8988T (cell line): ENCODE measurements at regions not wholly inside any gene's neighbourhood (a gene's known extent, or its start where the extent isn't known, plus 50 kb on each side); places are given as distances from the start of the nearest gene placed in this dataset.

ENCODE experiments used
- DNase-seq: peaks from one replicate; pipeline ENCODE4 v3.0.0; 2011

DNA sequence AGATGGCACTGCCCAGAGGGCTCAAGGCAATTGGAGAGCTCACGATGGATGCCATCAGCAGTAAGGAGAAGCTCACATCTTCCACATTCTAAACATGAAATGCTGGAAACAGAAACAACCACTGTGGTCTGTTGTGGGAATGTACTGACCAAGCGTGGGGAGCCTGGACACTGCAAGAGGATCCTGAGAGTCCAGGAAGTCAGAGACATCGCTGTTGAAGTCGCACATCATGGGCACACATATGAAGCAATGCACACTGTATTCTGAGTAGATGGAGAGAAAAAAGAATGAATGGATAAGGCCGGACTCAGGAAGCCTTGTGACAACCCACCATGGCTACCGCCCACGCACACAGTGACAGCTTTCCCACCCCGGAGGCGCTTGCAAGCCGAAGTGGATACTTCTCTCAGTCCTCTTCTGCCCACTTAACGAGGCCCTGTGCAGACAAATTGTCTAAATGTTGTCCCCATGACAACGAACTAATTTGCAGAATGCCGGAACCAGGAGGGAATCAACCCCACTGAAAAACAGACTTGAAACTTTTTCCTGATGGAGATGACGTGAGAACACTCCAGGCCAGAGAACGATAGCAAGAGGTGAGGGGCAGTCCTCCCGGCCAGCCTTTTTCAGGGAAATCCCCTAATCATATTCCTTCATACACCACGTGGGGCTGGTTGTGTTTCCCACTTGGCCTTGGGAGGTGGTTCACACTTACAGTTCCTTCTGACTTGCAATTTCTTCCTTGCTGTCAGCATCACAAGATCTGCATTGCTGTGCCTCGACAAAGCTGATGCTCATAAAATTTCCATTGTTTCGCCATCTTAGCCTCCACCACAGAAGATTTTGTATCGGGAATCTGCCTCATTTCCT is 109.6 kb upstream of the SERP2 start:
- no peak for DNase-seq

GRCh38 chr13:44266305-44266704 is 107.3 kb upstream of the SERP2 start:
- no peak for DNase-seq

DNA sequence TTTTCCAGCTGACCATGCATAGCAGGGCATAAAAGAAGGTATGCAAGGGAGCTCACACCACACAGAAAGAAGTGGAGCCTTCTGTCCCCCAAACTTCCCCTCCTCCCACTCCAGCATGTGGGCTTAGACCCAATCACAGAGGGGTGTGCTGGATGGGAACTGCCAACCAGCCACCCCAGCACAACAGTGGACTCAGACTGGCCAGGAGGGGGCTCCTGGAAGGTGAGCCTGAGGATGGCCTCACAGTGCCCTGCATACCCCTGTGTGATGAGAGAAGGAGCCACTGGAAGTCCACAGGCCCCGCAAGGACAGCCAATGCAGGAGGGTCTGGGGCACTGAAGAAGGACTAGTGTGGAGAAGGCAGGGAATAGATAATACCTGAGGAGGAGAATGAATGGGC is 106.9 kb upstream of the SERP2 start:
- no peak for DNase-seq

GRCh38 chr13:44267203-44267602 is 106.4 kb upstream of the SERP2 start:
- DNase-seq: no peak

DNA sequence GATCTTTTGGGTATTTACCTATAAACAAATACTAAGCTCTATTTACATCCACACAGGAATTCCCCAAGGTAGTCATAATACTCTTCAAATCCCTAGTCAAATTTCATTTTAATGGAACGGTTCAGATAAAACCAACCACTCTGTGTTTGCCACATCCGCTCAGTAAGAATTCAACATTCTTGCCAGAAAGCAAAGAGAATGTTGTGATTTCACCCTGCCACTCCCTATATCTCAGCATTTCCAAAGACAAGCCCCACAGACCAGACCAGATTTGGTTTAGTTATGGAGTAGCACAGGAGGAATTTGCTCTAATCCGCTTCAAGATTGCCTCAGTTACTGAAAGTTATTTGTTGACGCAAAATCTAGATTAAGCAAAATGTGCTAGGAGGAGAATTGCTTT is 105.6 kb upstream of the SERP2 start:
- no peak for DNase-seq

DNA sequence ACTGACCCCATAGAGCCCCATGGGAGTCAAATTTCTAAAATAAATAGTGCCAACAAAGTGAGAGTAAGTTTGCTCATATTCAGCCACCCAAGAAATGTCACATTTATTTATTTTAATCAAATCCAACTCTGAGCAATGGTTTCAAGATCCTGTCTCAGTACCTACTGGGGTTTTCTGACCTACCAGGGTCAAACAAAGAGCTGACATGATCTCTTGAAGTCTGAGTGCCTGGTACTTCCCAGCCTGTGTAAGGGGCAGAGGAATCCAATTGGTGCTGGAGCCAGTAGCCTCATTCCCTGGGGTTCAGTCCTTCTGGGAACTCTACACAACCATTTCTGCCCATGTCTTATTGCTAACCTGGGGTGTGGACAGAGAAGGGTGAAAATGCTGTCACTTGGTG is 104.6 kb upstream of the SERP2 start:
- no peak for DNase-seq

DNA sequence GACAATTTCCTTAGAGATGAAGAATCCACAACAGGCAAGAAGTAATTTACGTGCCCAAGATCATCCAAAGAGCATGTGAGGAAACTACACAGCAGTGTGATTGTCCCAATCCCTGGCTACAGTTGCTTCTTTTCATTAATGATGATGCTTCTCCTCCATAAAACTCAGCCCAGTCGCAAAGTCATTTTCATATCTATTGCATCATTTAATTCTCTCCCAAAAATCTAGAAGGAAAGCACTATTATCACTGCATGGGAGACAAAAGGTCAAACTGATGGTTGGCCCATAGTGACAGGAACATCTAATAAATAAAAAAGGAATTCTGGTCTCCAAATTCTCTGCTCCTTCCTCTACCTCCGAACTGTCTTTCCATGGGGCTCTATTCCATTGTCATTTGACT is 103.5 kb upstream of the SERP2 start:
- DNase-seq: no peak

DNA sequence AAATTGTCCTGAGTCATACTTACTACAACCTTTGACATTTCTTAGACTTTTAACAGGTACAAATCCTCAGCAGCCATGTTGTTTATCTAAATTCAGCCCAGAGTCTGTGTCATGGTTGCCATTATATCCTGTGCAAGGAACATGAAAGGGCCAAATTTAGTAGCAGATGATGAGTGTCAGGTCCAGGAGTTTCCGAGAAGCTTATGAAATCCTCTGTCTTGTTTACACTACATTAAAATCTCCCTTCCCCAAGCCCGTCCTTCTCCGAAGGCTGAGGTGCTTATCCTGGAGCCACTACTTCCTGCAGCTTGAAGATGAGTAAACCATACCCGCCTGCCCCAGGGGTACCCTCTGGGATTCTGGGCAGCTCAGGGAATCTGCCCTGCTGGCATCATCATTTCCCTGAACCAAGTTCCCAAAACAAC is 102.6 kb upstream of the SERP2 start:
- DNase-seq: no peak

DNA sequence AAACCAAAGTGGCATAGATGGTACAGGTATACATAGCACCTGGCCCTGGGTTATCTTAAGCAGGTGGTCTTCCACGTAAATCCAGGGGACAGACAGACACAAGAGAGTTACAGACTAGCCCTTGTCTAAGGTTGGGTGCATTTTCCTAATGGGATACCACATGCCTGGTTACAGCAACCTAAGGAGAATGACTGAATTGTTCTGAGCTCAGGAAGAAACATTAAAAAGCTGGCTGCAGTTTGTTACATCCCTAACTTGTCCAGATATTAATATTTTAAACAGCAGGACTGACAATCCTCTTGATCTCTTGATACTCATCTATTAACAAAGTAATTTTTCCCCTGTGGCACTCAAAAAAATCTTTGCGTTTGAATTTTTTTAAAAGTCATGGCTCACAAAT is 102.2 kb upstream of the SERP2 start:
- no peak for DNase-seq

DNA sequence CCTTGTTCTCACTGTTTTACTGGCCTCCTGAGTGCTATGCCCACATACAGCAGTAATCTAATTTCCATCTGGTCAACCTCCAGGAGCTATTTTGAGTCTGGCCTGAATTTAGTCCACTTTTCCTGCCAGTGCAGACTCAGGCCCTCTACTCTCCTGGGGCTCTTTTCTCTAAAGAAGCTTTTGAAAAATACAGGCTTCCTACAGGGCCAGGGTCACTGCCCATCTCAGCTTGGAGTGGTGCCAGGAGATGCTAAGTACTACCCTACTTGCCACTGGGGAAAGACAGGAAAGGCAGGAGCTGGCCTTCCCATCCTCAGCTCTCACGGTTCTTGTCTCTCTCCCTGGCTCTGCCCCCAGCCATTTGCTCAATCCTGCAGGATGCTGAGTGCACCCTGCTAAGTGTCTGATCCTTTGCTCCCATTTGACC is 101.7 kb upstream of the SERP2 start:
- DNase-seq: no peak

GRCh38 chr13:44272692-44273091 is 100.9 kb upstream of the SERP2 start:
- no peak for DNase-seq

DNA sequence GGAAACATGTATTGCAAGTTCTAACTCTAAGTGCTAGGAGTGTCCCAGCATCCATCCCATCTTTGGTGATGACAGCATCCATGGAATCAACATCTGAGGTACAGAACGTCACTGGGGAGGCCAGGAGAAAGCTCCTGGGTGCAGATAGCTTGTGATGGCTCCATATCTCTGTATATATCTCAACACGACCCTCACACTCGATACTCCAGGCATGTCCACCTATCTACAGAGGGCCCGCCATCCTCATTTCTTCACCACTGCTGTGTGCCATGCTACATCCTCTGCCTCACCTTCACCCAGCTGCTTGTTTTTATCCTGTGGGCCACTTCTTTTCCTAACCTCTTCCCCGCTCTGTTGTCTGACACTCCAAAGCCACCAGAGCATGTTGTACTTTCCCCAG is 100.4 kb upstream of the SERP2 start:
- no peak for DNase-seq

DNA sequence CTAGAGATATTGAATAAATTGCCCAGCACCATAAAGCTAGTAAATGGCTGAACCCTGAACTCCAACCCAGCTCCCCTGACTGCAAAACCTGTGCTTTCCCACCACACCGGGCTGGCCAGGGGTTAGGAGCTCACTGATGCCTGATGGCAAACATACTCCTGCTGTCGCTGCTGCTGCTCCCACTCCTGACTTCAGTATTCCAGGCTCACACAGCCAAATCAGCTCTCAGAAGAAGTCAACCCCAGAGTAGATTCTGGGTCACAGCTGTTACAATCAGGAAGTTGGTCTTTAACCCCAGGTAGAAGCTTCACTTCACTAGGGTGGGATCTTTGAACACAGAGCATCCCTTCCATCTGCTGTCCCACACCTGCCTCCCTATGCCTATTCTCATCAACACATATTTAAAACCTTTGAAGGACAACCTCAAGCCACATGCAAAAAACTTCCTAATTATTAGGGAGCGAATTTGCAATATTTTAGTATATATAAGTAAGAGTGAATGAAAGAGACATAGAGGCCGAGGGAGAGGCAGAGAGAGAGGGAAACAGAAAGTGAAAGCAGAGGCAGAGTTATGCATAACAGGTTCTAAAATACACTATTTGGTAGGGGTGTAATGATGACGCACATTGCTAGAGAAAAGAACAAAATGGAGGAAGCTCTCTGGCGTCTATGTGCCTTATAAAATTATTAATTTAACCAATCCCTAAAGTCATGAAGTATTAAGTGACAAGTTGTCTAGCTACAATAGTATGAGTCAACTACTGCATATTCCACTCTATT is 99.4 kb upstream of the SERP2 start:
- no peak for DNase-seq

GRCh38 chr13:44274771-44275205 is 98.8 kb upstream of the SERP2 start:
- no peak for DNase-seq

DNA sequence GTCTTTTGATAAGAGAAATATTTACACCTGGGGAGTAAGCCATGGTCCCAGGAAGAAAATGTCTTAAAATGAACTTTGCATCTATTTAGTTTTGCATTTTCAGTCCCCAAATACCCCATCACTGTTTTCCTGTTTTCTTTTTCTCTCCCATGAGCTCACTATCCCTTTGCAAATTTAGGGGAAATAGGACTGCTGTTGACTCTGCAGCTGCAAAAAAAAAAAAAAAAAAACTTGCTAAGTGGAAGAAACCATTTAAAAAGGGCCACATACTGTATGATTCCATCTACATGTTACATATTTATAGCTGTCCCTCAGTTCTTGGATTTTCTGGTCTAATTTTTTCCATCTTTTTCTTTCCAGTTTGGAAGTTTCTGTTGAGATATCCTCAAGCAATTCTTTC is 98.2 kb upstream of the SERP2 start:
- DNase-seq: no peak

DNA sequence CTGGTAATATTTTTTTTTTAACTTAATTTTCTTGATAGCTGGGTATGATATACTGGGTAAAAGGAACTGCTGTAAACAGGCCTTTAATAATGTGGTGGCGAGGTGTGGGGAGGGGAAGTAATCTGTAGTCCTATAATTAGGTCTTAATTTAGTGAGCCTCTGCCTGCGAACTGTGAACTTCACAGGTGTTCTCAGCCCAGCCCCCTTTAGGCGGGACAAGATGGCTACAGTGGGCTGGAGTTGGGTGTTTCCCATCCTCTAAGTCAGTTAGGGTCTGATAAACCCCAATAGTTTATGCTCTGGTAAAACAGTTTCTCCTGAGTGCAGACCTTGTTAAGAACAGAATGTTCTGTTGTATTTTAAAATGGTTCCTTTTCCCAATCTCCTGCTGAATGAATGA is 97.6 kb upstream of the SERP2 start:
- DNase-seq: no peak

- DNase-seq: no peak
Observed at GRCh38 chr13:44277459-44277858, 96.2 kb upstream of the SERP2 start.

DNA sequence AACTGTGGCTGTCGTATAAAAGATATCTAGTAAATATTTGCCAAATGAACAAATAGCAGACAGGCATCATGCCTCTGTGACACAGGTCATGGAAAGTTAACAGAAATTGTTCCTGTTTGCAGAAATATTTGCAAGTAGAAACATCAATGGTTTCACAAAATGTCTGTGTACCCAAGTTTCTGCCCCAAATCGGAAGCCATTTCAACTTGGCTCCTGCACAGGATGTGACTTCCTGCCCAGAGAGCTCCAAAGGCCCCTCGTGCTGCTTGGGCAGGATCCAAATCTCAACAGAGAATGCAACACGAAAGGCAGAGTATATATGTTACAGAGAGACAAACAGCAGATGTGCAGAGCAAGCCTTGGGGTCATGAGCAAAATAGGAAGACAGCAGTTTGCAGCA is 95.5 kb upstream of the SERP2 start:
- no peak for DNase-seq

DNA sequence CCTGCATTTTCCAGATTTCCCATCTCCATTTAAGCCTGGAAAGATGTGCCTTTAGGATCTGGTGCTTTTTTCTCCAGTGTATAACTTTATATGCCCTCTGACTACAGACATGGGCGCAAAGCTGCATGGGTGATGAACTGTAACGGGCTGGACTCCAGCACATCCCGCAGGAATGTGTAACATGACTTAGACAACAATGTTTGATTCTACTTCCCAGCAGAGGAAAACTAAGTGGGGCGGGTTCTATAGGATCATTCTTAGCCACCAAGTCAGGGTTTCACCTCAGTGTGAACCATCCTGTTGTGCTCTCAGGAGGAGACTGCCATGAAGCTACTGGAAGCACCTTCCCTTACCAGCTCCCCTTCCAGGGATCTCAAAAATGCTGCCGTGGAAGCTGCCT is 93.2 kb upstream of the SERP2 start:
- DNase-seq: no peak

DNA sequence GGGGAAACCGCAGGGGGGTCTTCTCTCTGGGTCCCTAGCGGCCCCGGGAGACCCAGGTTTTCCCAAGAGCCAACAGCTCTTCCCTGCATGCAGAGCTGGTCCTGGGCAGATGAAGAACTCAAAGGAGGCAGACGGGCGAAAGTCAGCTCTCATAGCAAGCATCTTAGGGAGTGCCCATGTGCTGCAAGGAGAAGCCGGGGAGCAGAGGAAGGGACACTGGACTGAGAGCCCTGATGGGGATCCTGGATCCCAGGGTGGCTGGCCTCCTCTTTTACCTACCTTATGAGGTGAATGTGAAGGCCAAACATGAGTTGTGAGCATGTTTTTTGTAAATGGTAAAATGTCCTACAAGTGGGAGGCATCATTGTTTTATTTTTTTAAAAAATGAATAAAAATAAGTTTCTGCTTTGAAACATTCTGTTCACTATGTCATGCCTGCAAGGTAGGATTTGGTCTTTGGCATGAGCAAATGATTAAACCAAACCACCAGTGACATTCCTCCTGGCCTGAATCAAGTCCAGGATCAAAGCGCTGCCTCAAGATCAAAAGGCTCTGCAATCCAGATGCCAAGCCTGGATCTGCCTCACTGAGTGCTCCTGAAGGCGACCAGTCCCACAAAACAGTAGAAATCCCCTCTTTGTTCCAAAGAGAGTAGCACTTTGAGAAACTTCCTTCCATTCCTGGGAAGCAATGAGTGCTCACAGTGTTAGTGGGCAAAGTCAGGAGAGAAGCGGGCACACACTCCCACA is 92.2 kb upstream of the SERP2 start:
- no peak for DNase-seq

GRCh38 chr13:44283600-44283999 is 90.0 kb upstream of the SERP2 start:
- no peak for DNase-seq

DNA sequence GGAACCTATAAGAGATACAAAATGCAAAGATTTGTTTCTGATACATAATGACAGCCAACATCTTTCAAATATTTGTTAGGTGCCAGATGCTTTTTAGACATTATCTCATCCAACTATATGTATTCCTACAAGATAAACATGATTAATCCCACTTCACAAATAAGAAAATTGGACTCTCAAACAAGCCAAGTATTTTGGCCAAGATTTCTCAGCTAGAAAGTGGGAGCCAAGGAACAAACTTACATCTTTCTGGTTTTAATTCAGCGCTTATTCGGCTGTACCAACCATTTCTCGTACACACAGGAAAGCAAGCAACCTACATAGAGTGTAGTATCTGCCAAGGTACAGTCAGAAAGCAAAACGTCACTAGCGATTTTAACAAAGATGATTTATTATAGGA is 85.7 kb upstream of the SERP2 start:
- no peak for DNase-seq

DNA sequence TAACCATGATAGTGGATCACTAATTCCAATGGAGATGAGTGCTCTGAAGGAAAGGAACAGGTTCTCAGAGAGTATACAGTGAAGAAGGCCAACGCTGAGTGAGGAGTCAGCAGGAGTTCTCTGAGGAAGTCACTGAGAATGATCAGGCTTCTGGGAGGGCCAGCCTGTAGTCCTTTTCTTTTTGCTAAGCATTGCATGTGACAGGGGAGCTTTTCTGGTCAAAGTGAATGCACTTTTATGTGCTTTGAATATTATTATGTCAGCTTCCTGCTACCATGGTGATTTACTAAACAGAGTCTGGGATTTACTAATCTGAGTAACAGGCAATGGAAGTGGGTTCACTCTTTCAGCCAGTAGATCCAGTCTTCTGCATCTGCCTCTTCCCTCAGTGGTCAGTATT is 81.1 kb upstream of the SERP2 start:
- no peak for DNase-seq

- DNase-seq: no peak
Observed at GRCh38 chr13:44293374-44293773, 80.2 kb upstream of the SERP2 start.
